NCI-H2196 (cell line): ENCODE measurements at regions not wholly inside any gene's neighbourhood (a gene's known extent, or its start where the extent isn't known, plus 50 kb on each side); places are given as distances from the start of the nearest gene placed in this dataset.
"Not testable (repeated sequence)": the region's sequence is repeated elsewhere in the genome, so short reads cannot be mapped to it uniquely, and the experiment has no call there.

ENCODE experiments used
- DNase-seq: peaks from one replicate; lab custom pipeline; 2025; ENCODE audit not compliant: unreplicated experiment; lab: John Stamatoyannopoulos, UW

DNA sequence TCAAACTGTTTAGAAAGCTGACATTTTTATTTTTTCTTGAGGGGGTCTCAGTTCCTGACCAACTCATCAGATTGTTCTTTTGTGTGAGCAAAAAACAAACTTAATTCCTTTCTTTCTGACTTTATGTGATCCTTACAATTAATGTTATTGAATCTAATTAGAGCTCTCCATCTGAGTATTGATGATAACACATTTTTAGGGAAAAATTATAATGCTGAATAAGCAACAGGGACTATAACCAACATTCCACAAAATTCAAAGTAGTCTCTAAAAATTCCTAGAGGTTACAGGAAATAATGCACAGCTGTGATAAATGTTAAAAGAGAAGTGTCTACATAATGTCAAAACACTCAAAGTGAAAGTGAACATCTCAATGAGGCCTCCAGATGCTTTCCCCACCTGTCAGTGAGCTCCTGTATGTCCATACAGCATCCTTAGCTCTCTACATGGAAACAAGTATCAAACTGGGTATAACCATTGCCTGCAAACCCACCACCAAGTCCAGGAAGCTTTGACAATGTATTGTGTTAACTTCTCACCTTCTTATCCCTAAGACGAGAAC is 786.0 kb upstream of the SLC39A10 start:
- DNase-seq: no peak

DNA sequence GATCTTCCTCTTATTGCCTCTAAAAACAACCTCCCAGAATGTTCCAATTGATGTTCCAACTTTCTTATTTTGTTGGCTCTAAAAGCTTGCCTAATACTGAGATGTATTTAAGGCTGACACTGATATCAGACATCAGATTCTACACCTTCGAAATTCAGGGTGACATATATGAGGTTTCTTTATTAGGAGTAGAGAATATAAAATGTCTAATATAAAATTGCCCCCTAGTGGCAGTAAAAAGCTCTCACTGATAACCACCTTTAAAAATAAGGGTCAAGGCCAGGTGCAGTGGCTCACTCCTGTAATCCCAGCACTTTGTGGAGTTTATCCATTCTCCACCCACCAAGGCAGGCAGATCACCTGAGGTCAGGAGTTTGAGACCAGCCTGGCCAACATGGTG is 789.7 kb upstream of the SLC39A10 start:
- DNase-seq: peak; percentile 7

DNA sequence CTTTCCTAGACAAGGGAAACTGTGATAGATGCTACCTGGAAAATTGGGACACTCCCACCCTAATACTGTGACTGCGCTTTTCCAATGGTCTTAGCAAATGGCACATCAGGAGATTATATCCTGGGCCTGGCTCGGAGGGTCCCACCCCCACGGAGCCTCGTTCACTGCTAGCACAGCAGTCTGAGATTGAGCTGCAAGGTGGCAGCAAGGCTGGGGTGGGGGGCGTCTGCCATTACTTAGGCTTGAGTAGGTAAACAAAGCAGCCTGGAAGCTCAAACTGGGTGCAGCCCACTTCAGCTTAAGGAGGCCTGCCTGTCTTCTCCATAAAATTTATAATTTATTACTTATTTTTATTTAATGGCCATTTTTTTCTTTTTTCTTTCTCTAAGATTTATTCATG is 802.1 kb upstream of the SLC39A10 start:
- no peak for DNase-seq

DNA sequence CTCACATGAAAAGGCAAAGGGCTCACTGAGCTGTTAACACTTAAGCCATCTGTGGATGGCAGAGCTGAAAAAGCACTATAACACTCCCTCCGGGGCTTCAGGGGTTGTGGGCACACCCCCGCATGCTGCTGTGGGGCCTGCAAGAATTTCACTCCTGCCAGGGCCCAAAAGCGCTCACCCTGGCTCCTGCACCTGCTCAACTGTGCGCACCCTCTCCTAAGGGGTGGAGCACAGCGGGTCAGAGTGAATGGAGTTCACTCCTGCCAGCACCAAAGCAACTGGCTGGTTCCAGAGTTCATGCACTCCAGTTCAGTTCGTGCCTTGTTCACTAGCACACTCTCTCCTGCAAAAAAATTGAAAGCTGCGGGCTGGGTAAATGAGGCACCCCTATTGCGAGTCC is 814.2 kb upstream of the SLC39A10 start:
- no peak for DNase-seq

DNA sequence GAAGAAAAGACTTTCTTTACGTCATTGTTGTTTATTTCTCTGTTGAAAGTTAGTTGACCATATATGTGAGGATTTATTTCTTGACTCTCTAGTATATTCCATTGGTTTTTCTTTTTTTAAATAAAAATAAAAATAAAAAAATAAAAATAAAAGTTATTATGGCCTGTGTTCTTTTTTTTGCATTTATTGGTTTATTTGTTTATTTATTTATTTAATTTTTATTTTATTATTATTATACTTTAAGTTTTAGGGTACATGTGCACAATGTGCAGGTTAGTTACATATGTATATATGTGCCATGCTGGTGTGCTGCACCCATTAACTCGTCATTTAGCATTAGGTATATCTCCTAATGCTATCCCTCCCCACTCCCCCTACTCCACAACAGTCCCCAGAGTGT is 822.7 kb upstream of the SLC39A10 start:
- not testable (repeated sequence) for DNase-seq

DNA sequence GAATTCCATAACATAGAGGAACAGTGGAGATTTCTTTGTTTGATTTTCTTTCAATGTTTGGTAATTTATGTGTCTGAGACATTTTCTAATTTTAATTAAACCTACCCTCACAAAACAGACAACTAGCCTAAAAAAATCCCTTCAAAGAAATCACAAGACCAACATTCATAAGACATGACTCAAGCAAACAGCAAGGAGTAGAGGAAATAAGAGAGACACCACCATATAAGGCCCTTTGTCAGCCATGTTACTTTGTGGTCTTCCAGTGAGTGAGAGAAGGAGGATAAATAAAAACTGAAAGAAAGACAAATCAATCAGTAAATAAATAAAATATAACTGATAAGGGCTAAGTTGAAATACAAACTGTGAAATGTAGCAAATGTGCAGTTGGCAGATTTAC is 830.8 kb upstream of the SLC39A10 start:
- DNase-seq: no peak

DNA sequence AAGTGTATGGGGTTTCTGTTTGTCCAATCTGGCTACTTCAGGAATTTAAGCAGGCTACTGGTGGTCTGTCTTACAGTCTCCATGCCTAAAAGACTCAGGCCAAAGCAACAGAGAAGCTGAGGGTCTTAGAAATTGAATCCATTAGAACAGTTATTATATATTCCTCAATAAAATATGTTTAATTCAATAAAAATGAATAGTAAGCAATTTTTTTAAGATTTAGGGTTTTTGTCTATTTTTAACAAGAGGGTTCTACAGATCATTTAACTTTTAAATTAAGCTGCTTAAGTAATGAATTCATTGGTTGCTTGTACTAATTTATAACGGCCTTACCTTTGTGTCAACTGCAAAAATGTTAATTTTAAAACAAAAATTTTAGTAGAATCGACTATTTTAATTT is 832.6 kb upstream of the SLC39A10 start:
- no peak for DNase-seq

DNA sequence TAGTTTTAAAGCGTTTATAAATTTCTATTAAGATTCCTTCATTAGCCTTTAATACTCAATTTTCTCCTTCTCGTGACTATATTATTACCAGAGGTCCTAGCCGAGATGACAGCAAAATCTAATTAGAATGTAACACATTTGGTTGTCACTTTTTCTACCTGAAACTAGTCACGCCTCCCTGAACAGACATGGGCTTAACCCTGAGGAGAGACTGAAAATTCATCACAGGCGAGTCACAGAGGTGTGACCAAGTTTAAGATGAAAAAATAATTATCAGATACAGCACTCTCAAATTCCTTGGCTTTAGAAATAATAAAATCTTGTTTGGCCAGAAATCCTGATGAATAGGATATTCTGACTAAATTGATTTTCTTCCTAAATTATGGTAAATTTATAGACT is 834.4 kb upstream of the SLC39A10 start:
- no peak for DNase-seq

DNA sequence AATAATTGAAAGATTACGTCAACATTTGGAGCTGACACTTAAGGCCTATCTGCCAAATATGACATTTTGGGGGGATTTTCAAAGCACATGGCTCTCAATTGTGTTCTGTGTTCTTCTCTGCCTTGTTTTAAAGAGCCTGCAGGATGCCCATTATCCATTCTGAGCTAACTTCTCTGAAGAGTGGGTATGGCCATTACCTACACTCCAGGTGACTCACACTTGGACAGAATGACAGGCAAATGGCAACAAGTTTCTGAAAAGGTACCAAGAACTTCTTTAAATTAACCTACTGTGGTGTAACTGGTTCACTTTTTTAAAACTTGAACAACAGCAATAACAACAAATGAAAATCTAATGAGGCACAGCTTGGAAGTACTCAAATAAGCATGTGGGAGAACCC is 834.9 kb upstream of the SLC39A10 start:
- DNase-seq: no peak

DNA sequence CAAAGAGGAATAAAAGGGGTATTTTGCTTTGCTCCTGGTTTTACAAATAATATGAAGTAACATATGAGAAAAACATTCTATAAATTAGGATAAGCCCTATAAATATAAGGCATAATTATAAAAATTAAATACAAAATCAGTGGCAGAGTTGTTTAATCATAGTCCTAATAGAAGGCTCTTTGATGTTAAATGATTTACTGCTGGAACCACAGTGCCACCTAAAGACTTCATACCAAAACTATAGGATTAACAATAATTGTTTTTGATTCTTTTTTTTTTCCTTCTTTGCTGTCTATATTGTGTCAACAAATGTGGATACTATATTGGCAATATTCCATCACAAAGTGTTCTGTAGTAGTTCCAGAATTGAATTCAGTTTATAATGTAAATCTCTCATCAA is 837.7 kb upstream of the SLC39A10 start:
- no peak for DNase-seq

DNA sequence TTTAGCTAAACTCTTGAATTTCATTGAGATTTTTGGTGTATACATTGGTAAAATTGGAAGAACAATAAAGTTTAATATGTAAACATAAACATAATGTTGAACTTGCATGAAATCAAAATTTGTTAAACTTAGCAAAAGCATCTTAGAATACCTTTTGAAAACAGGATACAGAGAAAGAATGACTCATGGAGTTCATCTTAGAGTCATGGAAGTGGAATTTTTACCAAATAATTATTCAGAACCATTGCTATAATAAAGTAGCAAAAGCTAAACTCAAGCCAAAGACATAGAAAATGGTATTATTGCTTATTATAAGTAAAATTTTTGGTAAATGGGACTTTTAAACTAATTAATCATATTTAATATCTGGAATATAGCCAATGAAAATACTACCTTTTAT is 841.6 kb upstream of the SLC39A10 start:
- DNase-seq: no peak

DNA sequence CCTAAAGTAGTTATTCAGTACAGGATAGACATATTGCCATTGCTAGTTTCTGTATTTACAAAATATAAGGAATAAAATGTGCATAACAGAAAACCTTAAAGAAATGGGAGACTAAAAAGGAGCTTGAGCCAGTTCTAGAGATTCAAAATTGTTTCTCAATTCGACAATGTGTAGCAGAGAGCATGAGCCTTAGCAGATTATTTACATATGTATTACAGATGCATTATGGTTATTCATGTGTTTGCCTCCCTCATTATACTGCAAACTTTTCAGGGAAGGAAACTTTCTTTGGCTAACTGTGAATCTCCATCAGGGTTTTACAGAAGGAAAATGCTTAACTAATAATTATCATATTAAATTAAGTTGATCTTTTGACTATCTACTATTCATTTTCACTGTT is 854.4 kb upstream of the SLC39A10 start:
- no peak for DNase-seq

DNA sequence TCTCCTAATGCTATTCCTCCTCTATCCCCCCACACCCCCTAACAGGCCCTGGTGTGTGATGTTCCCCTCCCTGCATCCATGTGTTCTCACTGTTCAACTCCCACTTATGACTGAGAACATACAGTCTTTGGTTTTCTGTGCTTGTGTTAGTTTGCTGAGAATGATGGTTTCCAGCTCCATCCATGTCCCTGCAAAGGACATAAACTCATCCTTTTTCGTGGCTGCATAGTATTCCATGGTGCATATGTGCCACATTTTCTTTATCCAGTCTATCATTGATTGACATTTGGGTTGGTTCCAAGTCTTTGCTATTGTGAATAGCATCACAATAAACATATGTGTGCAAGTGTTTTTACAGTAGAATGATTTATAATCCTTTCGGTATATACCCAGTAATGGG is 870.0 kb upstream of the SLC39A10 start:
- not testable (repeated sequence) for DNase-seq

DNA sequence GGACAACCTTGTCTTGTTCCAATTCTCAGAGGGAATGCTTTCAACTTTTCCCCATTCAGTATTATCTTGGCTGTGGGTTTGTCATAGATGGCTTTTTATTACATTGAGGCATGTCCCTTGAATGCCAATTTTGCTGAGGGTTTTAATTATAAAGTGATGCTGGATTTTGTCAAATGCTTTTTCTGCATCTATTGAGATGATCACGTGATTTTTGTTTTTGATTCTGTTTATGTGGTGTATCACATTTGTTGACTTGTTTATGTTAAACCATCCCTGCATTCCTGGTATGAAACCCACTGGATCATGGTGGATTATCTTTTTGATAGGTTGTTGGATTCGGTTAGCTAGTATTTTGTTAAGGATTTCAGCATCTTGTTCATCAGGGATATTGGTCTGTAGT is 885.6 kb upstream of the SLC39A10 start:
- DNase-seq: not testable (repeated sequence)

DNA sequence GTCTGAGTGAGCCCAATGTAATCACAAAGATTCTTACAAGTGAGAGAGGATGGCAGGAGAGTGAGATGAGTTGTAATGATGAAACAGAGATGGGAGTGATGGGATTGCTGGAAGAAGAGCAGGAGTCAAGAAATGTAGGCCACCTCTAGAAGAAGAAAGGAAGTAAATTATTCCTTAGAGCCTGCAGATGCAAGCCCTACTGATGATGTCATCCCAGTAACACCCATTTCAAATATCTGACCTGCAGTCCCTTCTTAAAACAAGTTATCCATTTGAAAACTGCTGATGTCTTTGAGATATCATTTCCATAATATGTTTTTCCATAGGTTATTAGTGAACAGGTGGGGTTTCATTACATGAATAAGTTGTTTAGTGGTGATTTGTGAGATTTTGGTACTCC is 888.0 kb upstream of the SLC39A10 start:
- no peak for DNase-seq

DNA sequence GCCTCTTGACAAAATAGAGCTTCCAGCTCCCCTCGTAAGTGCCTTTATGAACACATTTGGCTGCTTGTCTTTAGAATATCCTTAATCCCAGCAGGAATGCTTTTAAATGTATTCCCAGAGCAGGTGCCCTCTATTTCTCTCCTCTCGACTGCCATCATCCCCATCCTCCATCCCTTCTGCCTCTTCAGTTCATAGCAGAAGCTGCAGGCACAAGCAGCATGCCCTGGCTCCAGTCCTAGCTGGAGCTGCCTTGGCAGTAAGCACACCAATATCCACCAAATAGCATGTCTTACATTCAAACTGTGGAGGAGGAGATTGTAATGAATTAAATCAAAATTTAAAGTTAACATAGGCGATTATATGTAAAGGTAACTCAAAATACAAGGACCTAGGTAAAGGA is 891.3 kb upstream of the SLC39A10 start:
- no peak for DNase-seq

DNA sequence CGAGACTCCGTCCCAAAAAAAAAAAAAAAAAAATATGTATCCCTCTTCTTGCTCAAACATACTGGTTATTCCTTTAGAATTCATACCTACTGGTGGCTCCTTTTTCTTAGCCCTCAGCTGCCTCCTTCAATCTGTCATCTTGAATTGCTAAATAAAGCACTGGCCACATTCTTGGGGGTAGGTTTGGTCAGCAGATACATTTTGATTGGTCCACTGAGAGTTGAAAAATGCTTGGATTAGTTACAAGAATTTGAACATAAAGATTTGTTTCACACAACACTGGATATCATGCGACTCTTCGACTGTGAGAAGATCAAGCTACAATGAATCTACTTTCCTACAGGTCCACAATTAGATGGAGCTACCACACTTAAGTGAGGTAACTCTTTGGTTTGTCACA is 906.1 kb upstream of the SLC39A10 start:
- no peak for DNase-seq

DNA sequence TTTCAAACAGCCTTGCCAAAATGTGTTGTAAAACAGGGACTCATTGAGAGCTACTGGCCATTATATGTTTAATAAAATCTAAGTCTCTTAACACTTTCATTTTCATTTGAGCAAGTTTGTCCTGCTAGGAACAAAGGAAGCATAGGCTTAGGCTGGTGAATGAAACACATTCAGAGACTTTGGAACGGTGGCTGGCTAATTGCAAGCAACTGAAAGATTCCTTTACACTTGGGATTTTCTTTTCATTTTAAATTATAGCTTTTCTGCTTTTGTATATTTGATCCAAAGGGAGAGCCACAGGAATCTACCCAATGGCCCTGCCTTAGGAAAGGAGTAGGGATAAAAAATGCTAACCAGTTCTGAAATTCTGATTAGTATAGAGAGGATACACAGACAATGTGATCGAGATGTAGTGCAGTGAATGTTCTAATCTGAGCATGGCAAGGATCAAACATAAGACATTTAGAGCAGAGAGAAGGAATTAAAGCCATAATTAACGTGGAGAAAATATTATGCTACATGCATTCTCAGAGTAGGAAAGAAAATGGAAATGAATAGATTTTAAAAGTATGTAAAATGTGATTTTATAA is 911.4 kb upstream of the SLC39A10 start:
- no peak for DNase-seq

DNA sequence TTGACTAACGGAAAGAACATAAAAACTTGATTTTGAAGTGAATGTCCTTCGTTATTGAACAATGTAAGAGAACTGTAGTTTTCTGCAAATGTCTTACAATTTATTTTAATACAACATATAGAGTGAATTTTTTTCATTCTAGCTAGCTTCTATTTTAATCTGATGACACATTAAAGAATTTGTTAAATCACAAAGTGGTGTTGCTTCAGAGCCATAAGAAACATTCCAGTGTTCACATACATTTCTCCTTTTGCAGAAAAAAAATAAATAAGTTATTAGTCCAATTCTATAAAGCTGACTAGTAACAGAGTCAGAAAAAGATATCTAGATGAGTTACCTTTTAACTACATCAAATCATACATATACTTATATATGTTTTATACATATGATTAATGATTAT is 914.3 kb upstream of the SLC39A10 start:
- DNase-seq: no peak

DNA sequence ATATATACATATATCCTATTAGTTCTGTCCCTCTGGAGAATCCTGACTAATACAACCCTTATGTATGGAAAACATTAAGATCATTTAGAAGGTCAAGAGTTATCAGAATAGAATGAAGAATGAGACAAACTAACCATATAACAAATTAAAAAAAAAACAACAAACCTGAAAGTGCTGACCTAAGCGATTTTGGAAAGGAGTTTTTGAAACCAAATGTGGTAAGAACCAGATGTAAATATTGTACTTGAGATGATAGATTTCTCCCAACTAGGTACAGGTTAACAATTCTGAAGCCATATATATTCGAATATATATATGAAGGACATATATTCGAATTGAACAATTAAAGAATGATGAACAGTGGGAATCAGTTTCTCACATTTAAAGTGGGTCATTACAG is 917.8 kb upstream of the SLC39A10 start:
- DNase-seq: no peak

DNA sequence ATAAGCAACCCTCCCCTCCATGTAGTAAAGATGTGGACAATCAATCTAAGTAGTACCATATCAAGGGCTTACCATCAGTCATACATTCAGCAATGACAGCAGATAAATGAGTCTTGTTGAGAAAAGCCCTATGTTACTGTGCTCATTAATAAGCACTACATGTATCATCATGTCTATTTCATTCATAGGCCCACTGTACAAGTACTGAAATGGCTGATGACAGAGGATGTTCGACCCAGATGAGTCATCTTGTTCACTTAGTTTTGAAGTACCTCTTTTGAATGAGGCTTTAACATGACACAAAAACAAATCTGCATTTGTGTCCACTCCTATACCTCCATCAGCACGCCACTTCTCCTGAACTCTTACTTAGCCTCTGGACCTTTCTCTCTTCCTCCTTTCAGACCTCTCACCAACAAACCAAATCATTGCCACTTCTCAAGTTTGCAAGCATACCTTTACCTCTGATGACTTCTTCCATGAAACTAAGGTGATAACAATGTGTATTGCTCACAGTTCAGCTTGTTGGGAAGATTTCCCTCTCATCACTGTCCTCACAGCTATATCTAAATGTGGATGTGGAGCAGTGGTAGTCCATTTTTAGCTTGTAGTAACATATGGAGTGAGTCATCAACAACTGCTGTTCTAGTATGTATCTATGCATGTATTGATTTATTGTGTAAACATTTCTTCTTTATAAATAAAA is 921.0 kb upstream of the SLC39A10 start:
- DNase-seq: no peak

DNA sequence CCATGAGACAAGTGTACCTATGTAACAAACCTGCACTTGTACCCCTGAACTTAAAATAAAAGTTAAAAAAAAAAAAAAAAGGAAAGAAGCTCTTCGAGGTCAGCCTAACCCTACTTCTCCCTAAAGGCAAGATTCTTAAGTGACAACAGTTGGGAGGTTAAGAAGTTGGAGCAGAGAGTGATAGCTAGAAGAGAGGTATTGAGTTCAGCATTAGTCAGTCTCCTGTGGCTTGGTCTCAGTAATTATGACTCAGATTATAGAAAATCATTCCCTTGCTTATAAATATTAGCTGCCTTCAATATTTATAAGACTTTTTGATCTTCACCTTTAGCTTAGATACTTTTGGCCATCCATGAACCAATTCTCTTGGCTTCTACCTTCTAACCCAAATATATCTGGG is 926.8 kb upstream of the SLC39A10 start:
- DNase-seq: no peak

DNA sequence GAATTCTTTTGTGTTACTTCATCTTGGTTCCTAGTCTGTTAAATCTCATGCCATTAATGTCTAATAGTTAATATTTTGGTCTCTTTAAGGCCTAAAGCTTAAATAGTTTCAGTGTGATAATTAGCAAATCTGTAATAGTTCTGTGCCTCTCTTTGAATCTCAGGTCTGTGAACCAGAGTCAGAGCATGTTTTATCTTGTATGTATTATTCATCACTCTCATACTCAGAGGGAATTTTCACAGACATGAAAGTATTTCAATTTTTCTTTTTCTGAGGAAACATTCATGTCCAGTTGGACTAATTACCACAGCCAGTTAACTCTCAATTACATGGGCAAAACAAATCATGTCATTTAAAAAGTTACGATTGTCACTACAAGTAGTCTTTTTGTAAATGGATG is 931.9 kb upstream of the SLC39A10 start:
- DNase-seq: no peak
